ENCODE measurements at regions not wholly inside any gene's neighbourhood (a gene's known extent, or its start where the extent isn't known, plus 50 kb on each side); places are given as distances from the start of the nearest gene placed in this dataset.

DNA sequence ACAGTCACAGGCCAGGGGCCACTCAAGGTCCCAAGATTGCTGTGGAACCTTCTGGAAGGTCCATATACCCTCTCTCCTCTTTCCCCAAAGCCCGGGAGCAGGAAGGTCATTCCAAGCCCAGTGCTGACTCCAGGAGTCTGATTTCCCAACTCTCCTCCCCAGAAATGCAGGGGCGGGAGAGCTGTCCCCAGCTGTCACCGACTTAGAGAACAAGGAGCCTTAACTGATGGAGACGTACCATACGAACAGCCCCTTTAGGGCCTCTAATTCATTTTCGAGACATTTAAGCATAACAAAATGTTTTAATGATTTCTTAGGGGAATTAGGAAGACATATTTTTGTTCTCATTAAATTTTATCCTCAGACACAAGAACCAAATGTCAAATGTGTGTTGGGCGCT lies 99.2 kb downstream of the PHETA1 start:
- peaks cover 0 to 24% of the 10 kb centered on the region in 2 donors for H3K27me3 ChIP-seq
- no peak overlapping the region for H3K4me3 ChIP-seq
- no peaks in the 10 kb centered on the region for H3K4me1 ChIP-seq
- H3K36me3 ChIP-seq = no peaks in the 10 kb centered on the region
- H3K27ac ChIP-seq = no peak overlapping the region
- DNase-seq (peak in 1 of 4 donors; percentile 47), ATAC-seq (no peak)
- TF ChIP-seq, protein P1, sequence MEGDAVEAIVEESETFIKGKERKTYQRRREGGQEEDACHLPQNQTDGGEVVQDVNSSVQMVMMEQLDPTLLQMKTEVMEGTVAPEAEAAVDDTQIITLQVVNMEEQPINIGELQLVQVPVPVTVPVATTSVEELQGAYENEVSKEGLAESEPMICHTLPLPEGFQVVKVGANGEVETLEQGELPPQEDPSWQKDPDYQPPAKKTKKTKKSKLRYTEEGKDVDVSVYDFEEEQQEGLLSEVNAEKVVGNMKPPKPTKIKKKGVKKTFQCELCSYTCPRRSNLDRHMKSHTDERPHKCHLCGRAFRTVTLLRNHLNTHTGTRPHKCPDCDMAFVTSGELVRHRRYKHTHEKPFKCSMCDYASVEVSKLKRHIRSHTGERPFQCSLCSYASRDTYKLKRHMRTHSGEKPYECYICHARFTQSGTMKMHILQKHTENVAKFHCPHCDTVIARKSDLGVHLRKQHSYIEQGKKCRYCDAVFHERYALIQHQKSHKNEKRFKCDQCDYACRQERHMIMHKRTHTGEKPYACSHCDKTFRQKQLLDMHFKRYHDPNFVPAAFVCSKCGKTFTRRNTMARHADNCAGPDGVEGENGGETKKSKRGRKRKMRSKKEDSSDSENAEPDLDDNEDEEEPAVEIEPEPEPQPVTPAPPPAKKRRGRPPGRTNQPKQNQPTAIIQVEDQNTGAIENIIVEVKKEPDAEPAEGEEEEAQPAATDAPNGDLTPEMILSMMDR (IDR thresholded peaks at IDR 0.05) = no peak
- H3K9me3 ChIP-seq = no peaks in the 10 kb centered on the region
- intact Hi-C loops (cut with DNase I) = loop anchor here in 1 of 2 donors (10.0 kb wide), 1 partner anchor 245 kb away; no protein-coding TSS in a partner anchor

DNA sequence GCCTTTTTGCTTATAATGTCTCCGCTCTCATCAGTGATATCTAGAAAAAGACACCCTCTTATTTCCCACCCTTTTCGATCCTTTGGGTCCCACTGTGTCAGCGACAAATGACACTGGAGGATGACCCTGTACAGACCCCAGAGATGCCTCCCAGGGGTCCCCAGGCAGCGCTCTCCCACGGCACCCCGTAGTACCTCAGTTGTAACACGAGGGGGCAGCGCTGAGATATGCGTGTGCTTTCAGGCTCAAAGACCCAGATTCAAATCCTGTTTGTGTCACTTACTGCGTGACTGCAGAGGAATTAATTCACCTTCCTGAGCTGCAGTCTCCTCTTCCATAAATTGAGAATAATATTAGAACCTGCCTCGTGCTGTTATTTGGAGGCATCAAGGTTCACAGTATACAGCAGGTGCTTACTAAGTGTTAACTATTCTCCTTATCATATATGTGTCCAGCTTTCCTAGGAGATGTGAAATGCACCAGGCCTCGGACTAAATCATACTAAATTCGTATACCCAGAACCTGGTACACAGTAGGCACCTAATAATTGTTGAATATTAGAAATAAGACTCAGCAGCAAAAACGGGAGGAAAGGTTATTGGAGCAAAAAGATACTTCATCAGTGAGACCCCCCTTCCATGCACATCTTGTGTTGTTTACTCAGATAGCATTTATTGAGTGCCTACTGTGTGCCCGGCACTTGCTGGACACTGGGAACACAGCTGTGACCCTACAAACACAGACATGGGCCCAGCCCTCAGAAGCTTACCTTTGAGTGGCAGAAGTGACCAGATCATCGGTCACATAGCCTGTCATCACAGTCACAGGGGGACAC lies 99.9 kb downstream of the PHETA1 start:
- no peak overlapping the region for H3K27ac ChIP-seq
- no peak for ATAC-seq
- no peaks in the 10 kb centered on the region for H3K4me1 ChIP-seq
- TF ChIP-seq, protein P1 (IDR thresholded peaks at IDR 0.05) = peak; percentile 17 to 42
- intact Hi-C loops (cut with DNase I) = no loop called here
- no peak for DNase-seq
- H3K36me3 ChIP-seq = no peaks in the 10 kb centered on the region
- H3K9me3 ChIP-seq = no peaks in the 10 kb centered on the region
- H3K4me3 ChIP-seq = no peak overlapping the region
- H3K27me3 ChIP-seq = peaks cover 0 to 28% of the 10 kb centered on the region in 2 donors

DNA sequence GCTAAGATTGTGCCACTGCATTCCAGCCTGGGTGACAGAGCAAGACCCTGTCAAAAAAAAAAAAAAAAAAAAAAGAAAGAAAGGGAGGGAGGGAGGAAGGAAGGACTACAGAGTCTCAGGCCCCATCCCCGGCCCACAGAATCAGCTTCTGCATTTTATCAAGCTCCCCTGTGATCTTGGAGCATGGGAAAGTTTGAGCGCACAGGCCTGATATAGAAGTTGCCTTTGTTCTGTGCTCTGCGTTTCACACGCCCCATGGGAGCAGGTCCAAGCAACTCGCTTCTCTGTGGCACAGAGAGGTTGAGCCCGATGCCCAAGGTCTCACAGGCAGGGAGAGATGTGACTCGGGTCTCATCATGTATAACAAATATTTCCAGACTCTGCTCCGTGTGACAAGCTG lies 101.8 kb downstream of the PHETA1 start:
- Histone ChIP-seq H3K27ac (no peak overlapping the region), H3K36me3 (no peaks in the 10 kb centered on the region), H3K9me3 (no peaks in the 10 kb centered on the region), H3K4me3 (no peak overlapping the region), H3K27me3 (peaks cover 0 to 16% of the 10 kb centered on the region in 2 donors), H3K4me1 (no peaks in the 10 kb centered on the region)
- ATAC-seq = no peak
- intact Hi-C loops (cut with DNase I) = no loop called here
- TF ChIP-seq, protein P1 (IDR thresholded peaks at IDR 0.05) = no peak
- DNase-seq = no peak

DNA sequence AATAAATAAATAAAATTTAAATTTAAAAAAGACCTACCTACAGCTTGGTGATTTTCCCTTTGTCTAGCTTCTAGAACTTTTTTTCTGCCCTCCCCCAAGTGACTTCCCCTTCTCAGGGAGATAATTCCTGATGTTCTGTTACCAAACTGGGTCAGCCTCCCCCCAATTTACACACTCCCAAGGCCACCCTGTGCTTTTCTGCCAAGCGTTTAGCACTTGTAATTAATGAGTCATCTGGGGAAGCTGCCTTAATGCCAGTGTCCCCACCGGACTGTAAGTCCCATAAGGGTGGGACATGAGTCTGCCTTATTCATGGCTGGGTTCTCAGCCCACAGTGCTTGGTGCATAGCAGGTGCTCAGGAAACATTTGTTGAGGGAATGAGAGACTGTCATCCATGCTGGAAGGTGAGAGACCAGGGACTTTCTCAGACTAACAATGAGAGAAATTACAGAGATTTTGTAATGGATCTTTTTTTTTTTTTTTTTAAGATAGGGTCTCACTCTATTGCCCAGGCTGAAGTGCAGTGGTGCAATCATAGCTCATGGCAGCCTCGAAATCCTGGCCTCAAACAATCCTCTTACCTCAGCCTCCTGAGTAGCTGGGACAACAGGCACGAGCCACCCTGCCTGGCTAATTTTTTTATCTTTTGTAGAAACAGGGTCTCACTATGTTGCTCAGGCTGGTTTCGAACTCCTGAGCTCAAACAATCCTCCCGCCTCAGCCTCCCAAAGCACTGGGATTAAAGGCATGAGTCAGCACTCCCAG lies 106.8 kb downstream of the PHETA1 start:
- H3K27me3 ChIP-seq = peaks cover 0 to 13% of the 10 kb centered on the region in 2 donors
- intact Hi-C loops (cut with DNase I) = no loop called here
- no peaks in the 10 kb centered on the region for H3K9me3 ChIP-seq
- ATAC-seq (no peak), DNase-seq (no peak)
- no peaks in the 10 kb centered on the region for H3K4me1 ChIP-seq
- no peaks in the 10 kb centered on the region for H3K36me3 ChIP-seq
- no peak overlapping the region for H3K4me3 ChIP-seq
- TF ChIP-seq, protein P1 (IDR thresholded peaks at IDR 0.05) = no peak
- H3K27ac ChIP-seq = no peak overlapping the region

DNA sequence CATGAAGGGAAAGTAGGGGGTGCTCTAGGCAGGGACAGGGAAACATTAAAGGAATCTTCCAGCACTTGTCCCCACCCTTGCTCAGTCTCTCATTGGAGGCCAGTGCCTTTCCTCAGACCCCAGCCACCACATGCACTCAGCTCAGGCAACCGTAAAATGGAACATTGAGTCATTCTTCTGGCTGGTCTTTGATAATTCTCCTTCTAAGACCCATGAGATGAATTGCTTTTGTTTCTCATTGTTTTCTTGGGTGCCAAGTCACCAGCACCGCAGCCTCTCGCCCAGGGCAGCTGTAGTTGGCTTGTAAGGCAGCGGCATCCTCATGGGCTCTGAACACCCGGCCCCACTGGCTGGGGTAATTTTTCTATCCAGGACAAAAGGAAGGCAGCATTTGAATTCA lies 108.2 kb downstream of the PHETA1 start:
- Histone ChIP-seq H3K4me1 (no peaks in the 10 kb centered on the region), H3K27ac (no peak overlapping the region), H3K4me3 (no peak overlapping the region), H3K36me3 (no peaks in the 10 kb centered on the region), H3K27me3 (peaks cover 0 to 13% of the 10 kb centered on the region in 2 donors), H3K9me3 (no peaks in the 10 kb centered on the region)
- TF ChIP-seq, protein P1 (IDR thresholded peaks at IDR 0.05) = no peak
- ATAC-seq = no peak
- no peak for DNase-seq
- intact Hi-C loops (cut with DNase I) = no loop called here
